CD14-positive monocyte (primary cell): ENCODE measurements at regions not wholly inside any gene's neighbourhood (a gene's known extent, or its start where the extent isn't known, plus 50 kb on each side); places are given as distances from the start of the nearest gene placed in this dataset.

Source experiments
- DNase-seq, 3 donors: peaks; one replicate each; pipeline ENCODE4 v3.0.0-alpha.2; 2011 to 2022
- H2AFZ ChIP-seq: 2 replicates; pipeline ENCODE4 v1.6.0; 2012; ENCODE audit warnings: mild to moderate bottlenecking, low read depth, low read length, inconsistent platforms; ENCODE audit not compliant: insufficient read depth, poor library complexity, severe bottlenecking
- H3K27ac ChIP-seq, 2 donors: 1 replicate in 1 of 2; 2 replicates in 1 of 2; pipeline ENCODE4 v1.5.1; 2012 to 2013; ENCODE audit warnings: low read length in 2 of 2, control low read depth in 1 of 2, inconsistent platforms in 1 of 2, low read depth in 1 of 2, mild to moderate bottlenecking in 1 of 2
- H3K27me3 ChIP-seq, 2 donors: one replicate each; pipeline versions ENCODE4 v1.6.0 to v1.6.1; 2011 to 2013; ENCODE audit warnings: low read length in 2 of 2; ENCODE audit not compliant: control insufficient read depth in 2 of 2, insufficient read depth in 2 of 2
- H3K36me3 ChIP-seq, 2 donors: replicated peaks in 1 of 2; 1 replicate in 1 of 2; 2 replicates in 1 of 2; pipeline versions ENCODE4 v1.5.1 to v1.6.1; 2012 to 2013; ENCODE audit warnings: low read length in 2 of 2, control low read depth in 1 of 2, inconsistent platforms in 1 of 2, mild to moderate bottlenecking in 1 of 2; ENCODE audit not compliant: insufficient read depth in 2 of 2, control insufficient read depth in 1 of 2
- H3K4me1 ChIP-seq, 2 donors: 1 replicate in 1 of 2; 2 replicates in 1 of 2; pipeline versions ENCODE4 v1.5.1 to v1.6.1; 2012 to 2013; ENCODE audit warnings: low read length in 2 of 2, control low read depth in 1 of 2, inconsistent platforms in 1 of 2, mild to moderate bottlenecking in 1 of 2, moderate library complexity in 1 of 2; ENCODE audit not compliant: insufficient read depth in 2 of 2, control insufficient read depth in 1 of 2
- H3K4me2 ChIP-seq: replicated peaks from 2 replicates; pipeline ENCODE3; 2012; ENCODE audit warnings: low read length, moderate library complexity, mild to moderate bottlenecking; ENCODE audit not compliant: poor library complexity, severe bottlenecking; ENCODE audit errors: extremely low read depth
- H3K4me3 ChIP-seq, 3 experiments: fragments of 200-600 bp in 1 of 3; sonication (generic) in 1 of 3; replicated peaks in 1 of 3; 1 replicate in 2 of 3; 2 replicates in 1 of 3; pipeline ENCODE4 v1.5.1; 2011 to 2013; ENCODE audit warnings: low read length in 3 of 3, mild to moderate bottlenecking in 3 of 3, control low read depth in 2 of 3, low read depth in 2 of 3, inconsistent platforms in 1 of 3, moderate library complexity in 1 of 3
- H3K79me2 ChIP-seq: 2 replicates; pipeline ENCODE4 v1.6.0; 2012; ENCODE audit warnings: mild to moderate bottlenecking, control low read depth, inconsistent platforms, low read length, moderate library complexity; ENCODE audit not compliant: insufficient read depth
- H3K9ac ChIP-seq: 2 replicates; pipeline ENCODE4 v1.6.0; 2017; ENCODE audit warnings: low read length, mild to moderate bottlenecking; ENCODE audit not compliant: insufficient read depth, poor library complexity, severe bottlenecking
- H3K9me3 ChIP-seq, 2 donors: replicated peaks in 1 of 2; 1 replicate in 1 of 2; 2 replicates in 1 of 2; pipeline versions ENCODE4 v1.5.1 to v1.6.1; 2012 to 2013; ENCODE audit warnings: low read length in 2 of 2, control low read depth in 1 of 2; ENCODE audit not compliant: control insufficient read depth in 1 of 2, insufficient read depth in 1 of 2
- H4K20me1 ChIP-seq: 2 replicates; pipeline ENCODE4 v1.6.0; 2012; ENCODE audit warnings: mild to moderate bottlenecking, low read length, control low read depth, moderate library complexity; ENCODE audit not compliant: insufficient read depth
- H3K27ac Mint-ChIP-seq, 7 donors: one replicate each; pipeline ENCODE4 v1.8.0; 2020; ENCODE audit warnings: mild to moderate bottlenecking in 7 of 7, mixed read lengths in 7 of 7, moderate library complexity in 6 of 7, inconsistent platforms in 2 of 7
- H3K27me3 Mint-ChIP-seq, 3 donors: one replicate each; pipeline ENCODE4 v1.8.0; 2021 to 2022; ENCODE audit warnings: low read depth in 3 of 3, mild to moderate bottlenecking in 3 of 3, mixed read lengths in 3 of 3, moderate library complexity in 3 of 3, inconsistent platforms in 1 of 3
- H3K36me3 Mint-ChIP-seq, 2 donors: one replicate each; pipeline ENCODE4 v1.8.0; 2020; ENCODE audit warnings: mixed read lengths in 2 of 2, inconsistent platforms in 1 of 2, mild to moderate bottlenecking in 1 of 2
- H3K4me1 Mint-ChIP-seq: one replicate; pipeline ENCODE4 v1.8.0; 2020; ENCODE audit warnings: mild to moderate bottlenecking, mixed read lengths
- H3K4me3 Mint-ChIP-seq, 2 donors: one replicate each; pipeline ENCODE4 v1.8.0; 2020; ENCODE audit warnings: mild to moderate bottlenecking in 2 of 2, mixed read lengths in 2 of 2, moderate library complexity in 1 of 2
- H3K9me3 Mint-ChIP-seq, 7 donors: one replicate each; pipeline ENCODE4 v1.8.0; 2020 to 2022; ENCODE audit warnings: mixed read lengths in 7 of 7, mild to moderate bottlenecking in 6 of 7, moderate library complexity in 6 of 7, inconsistent platforms in 2 of 7
- WGBS: methylation state at CpG from one replicate; pipeline ENCODE4 v1.1.5; 2013; ENCODE audit warnings: missing lambda C conversion rate; ENCODE audit not compliant: insufficient coverage; 5-methylcytosine and 5-hydroxymethylcytosine counted together
- intact Hi-C, 2 donors: fragments of 100-400 bp; cut with micrococcal nuclease; formaldehyde crosslinking; loops; one replicate each; pipeline versions ENCODE4 v1.15.0 to v1.15.1; 2023
- TF ChIP-seq, protein P1 (sequence below): fragments of 200-600 bp; IDR thresholded peaks from one replicate; pipeline ENCODE4 v1.8.0; 2022; ENCODE audit warnings: antibody characterized with exemption, mild to moderate bottlenecking

DNA sequence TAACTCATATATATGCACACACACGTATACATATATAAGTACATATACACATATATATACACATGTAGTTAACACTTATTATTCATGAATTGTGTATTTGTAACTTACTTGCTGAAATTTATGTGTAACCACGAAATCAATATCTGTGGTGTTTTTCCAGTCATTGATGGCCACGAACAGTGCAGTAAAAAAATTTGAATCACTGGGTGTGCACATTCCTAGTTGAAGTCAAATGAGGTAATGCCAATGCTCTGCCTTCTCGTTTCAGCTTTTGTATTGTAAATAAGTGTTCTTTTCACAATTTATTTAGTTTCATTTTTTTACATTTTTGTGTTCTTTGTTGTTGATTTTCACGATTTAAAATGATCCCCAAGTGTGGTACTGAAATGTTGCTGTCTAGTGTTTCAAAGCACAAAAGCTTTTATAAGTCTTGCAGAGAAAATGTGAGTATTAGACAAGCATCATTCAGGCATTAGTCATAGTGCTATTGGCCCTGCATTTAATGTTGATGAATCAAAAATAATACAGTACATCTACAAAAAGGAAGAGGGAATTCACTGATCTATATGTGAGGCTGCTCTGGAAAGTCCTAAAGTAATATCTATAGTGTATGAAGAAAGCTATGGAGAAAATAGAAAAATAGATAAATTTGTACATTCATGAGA lies 419.0 kb downstream of the DSC3 start:
- Histone ChIP-seq H3K9ac (no peak overlapping the region), H2AFZ (no peak overlapping the region), H3K27me3 (no peaks in the 10 kb centered on the region), H3K79me2 (no peaks in the 10 kb centered on the region), H3K9me3 (peaks cover 0 to 3% of the 10 kb centered on the region in 2 donors), H3K4me3 (no peak overlapping the region), H3K27ac (no peak overlapping the region), H3K4me2 (no peak overlapping the region), H4K20me1 (no peaks in the 10 kb centered on the region), H3K36me3 (no peaks in the 10 kb centered on the region), H3K4me1 (no peaks in the 10 kb centered on the region)
- 45% methylated on average over 2 of the region's 5 CpGs for WGBS
- Mint-ChIP-seq H3K4me1 (no peaks in the 10 kb centered on the region), H3K36me3 (no peaks in the 10 kb centered on the region), H3K27me3 (no peaks in the 10 kb centered on the region), H3K9me3 (peaks cover 0 to 10% (median 5%) of the 10 kb centered on the region in 7 donors), H3K4me3 (no peak overlapping the region), H3K27ac (no peak overlapping the region)
- TF ChIP-seq, protein P1, sequence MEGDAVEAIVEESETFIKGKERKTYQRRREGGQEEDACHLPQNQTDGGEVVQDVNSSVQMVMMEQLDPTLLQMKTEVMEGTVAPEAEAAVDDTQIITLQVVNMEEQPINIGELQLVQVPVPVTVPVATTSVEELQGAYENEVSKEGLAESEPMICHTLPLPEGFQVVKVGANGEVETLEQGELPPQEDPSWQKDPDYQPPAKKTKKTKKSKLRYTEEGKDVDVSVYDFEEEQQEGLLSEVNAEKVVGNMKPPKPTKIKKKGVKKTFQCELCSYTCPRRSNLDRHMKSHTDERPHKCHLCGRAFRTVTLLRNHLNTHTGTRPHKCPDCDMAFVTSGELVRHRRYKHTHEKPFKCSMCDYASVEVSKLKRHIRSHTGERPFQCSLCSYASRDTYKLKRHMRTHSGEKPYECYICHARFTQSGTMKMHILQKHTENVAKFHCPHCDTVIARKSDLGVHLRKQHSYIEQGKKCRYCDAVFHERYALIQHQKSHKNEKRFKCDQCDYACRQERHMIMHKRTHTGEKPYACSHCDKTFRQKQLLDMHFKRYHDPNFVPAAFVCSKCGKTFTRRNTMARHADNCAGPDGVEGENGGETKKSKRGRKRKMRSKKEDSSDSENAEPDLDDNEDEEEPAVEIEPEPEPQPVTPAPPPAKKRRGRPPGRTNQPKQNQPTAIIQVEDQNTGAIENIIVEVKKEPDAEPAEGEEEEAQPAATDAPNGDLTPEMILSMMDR = no peak
- intact Hi-C loops = loop anchor here in 1 of 2 donors (10.0 kb wide), 1 partner anchor 61 kb away; no protein-coding TSS in a partner anchor
- no peak for DNase-seq

DNA sequence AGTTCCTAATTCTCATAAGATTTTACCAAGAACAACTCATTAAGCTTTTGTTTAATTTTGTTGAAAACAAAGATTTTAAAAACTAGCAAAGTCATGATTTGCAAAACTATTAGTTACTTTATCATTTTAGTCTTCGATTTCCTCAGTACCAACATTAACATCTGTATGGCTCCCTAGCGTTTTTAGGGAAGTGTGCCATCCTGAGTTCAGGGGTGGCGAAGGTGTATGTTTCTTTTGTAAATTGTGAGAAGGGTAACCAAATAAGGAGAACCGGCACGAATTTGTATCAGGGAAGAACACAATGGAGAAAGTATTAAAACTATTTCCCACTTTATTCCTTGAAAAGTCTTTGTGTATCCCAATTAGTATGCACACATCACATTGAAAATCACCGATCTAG lies 419.9 kb downstream of the DSC3 start:
- Histone ChIP-seq H3K4me2 (no peak overlapping the region), H3K4me1 (no peaks in the 10 kb centered on the region), H3K4me3 (no peak overlapping the region), H3K27me3 (no peaks in the 10 kb centered on the region), H3K36me3 (no peaks in the 10 kb centered on the region), H4K20me1 (no peaks in the 10 kb centered on the region), H3K9me3 (no peaks in the 10 kb centered on the region), H2AFZ (no peak overlapping the region), H3K27ac (no peak overlapping the region), H3K9ac (no peak overlapping the region), H3K79me2 (no peaks in the 10 kb centered on the region)
- TF ChIP-seq, protein P1 = no peak
- DNase-seq = no peak
- no peaks in the 10 kb centered on the region for H3K4me1 Mint-ChIP-seq
- H3K27ac Mint-ChIP-seq = no peak overlapping the region
- H3K4me3 Mint-ChIP-seq = no peak overlapping the region
- WGBS = no CpG with 5 or more reads among the region's 6 CpGs
- intact Hi-C loops = loop anchor here in 1 of 2 donors (10.0 kb wide), 1 partner anchor 62 kb away; no protein-coding TSS in a partner anchor
- H3K27me3 Mint-ChIP-seq = no peaks in the 10 kb centered on the region
- H3K9me3 Mint-ChIP-seq = peaks cover 0 to 10% (median 3%) of the 10 kb centered on the region in 7 donors
- H3K36me3 Mint-ChIP-seq = no peaks in the 10 kb centered on the region
